ENCODE measurements at regions not wholly inside any gene's neighbourhood (a gene's known extent, or its start where the extent isn't known, plus 50 kb on each side); places are given as distances from the start of the nearest gene placed in this dataset.

DNA sequence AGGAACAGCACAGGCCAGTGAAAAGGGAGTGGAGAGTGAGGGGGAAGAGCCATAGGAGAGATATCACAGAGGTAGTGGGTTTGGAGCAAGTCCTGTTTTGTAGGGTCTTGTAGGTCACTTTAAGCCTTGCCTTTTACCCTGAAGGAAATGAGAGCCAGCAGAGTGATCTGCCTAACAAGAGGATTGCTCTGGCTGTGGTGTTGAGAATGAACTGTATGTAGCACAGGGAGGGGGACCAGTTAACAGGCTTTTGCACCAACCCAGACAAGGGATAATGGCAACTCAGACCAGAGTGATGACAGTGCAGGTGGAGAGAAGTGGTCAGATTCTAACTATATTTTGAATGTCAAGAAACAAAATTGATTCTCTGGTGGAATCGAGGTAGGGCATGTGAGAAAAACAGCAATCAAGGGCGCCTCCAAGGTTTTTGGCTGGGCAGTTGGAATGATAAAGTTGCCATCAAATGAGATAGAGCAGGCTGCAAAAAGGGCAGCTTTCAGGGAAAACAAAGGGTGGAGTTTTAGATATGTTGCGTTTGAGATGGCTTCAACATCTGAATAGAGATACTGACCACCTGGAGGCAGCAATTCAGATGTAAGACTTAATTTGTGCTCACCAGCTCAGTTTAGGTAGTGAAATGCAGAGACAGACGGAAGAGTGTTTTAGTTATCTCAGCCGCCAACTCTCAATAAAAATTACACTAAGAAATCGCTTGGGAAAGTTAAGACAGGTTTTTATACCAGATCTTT lies 134.4 kb upstream of the BTBD3 start:
- intact Hi-C loops (cut with DNase I, micrococcal nuclease), result no loop called here
- no peak for DNase-seq
- no peak for ATAC-seq
- Histone ChIP-seq H3K4me1 (ENCODE audit: low read depth) (no peaks in the 10 kb centered on the region), H3K36me3 (ENCODE audit: low read depth) (no peaks in the 10 kb centered on the region), H3K4me3 (no peak overlapping the region), H3K9me3 (no peaks in the 10 kb centered on the region)
- no peak for TF ChIP-seq CTCF (IDR thresholded peaks at IDR 0.05)

DNA sequence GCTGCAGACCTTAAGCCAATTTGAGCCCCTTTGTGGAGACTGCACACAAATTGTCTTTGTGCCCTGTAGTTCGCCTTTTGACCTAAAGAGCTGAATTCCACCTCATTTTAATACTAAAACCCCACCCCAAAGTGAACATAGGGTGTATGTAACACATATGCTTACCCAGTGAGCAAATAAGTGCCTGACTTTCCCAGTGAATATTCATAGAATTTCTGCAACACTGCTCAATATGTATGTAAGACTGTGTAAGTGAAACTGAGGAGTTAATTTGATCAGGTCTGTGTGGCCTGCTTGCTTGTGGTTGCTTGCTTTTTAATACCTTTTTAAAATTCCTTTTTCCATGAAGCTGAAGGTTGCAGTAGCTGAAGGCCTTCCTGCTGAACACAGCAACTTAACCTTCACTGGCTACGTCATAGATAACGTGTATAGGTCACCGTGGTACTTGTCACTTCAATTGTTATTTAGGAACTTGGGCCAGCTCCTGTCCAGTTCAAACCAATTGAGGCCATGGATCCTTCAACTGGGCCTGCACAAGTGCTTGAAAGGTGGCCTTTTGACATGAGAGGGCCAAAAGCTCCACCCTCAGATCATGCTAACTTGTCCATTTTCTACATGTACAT lies 131.7 kb upstream of the BTBD3 start:
- Histone ChIP-seq H3K9me3 (no peaks in the 10 kb centered on the region), H3K36me3 (ENCODE audit: low read depth) (no peaks in the 10 kb centered on the region), H3K4me3 (no peak overlapping the region), H3K4me1 (ENCODE audit: low read depth) (no peaks in the 10 kb centered on the region)
- intact Hi-C loops (cut with DNase I, micrococcal nuclease), result no loop called here
- no peak for ATAC-seq
- no peak for TF ChIP-seq CTCF (IDR thresholded peaks at IDR 0.05)
- no peak for DNase-seq

DNA sequence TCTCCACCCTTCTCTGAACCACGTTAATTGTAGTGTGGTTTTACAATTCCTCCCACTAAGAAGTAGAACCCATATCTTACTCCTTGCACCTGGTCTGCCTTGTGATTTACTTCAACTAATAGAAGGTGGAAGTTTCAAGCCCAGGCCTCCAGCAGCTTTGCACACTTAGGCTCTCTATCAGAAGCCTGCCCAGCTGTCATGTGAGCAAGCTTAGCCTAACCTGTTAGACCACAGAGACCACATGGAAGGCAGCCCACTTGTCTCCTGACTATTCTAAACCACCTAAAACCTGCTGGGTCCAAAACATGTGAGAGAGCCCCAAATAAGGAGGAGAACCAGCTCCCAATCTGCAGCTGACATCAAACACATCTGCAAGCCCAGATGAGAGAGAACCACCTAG lies 127.6 kb upstream of the BTBD3 start:
- DNase-seq (no peak), ATAC-seq (no peak)
- Histone ChIP-seq H3K4me3 (no peak overlapping the region), H3K36me3 (ENCODE audit: low read depth) (no peaks in the 10 kb centered on the region), H3K4me1 (ENCODE audit: low read depth) (no peaks in the 10 kb centered on the region), H3K9me3 (no peaks in the 10 kb centered on the region)
- no peak for TF ChIP-seq CTCF (IDR thresholded peaks at IDR 0.05)
- intact Hi-C loops (cut with DNase I, micrococcal nuclease), result no loop called here

GRCh38 chr20:11791316-11791715 lies 126.4 kb upstream of the BTBD3 start:
- intact Hi-C loops (cut with DNase I, micrococcal nuclease), result no loop called here
- Histone ChIP-seq H3K36me3 (ENCODE audit: low read depth) (no peaks in the 10 kb centered on the region), H3K9me3 (no peaks in the 10 kb centered on the region), H3K4me3 (no peak overlapping the region), H3K4me1 (ENCODE audit: low read depth) (no peaks in the 10 kb centered on the region)
- no peak for DNase-seq
- ATAC-seq, result no peak
- no peak for TF ChIP-seq CTCF (IDR thresholded peaks at IDR 0.05)

DNA sequence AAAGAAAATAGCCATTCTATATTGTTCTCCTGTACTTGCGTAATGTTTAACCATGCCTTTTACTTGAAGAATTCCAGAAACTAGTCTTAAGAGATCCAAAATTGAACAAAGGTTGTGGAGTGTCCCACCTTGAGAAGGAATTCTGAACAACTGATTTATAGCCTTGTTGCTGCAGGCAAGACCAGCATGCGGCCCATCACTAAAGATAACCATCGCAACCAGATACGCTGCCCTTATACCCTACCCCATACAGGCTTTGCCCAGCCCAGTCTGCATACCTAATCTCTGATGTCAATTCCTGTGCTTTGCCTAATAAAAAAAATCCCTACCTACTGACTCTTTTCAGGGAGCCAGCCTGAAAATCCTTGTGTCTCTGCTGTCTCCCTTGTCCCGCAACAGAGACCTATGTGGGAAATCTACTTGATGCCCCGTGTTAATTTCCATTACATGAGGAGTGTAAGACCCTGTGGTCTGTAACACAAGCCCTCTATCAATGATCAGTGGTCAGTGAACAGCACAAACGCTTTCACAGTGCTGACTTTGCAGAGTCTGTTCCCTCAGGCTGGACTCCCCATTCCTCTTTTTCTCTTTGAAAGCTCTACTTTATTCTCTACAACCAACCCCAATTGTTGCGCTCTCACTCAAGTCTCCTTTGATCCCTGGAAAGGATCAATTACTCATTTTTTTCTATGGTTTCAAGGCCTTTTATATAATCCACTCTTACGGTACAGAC lies 125.7 kb upstream of the BTBD3 start:
- intact Hi-C loops (cut with DNase I, micrococcal nuclease), result no loop called here
- DNase-seq (no peak), ATAC-seq (no peak)
- no peak overlapping the region for H3K4me3 ChIP-seq
- no peak for TF ChIP-seq CTCF (IDR thresholded peaks at IDR 0.05)
- H3K36me3 ChIP-seq (ENCODE audit: low read depth), result no peaks in the 10 kb centered on the region
- H3K4me1 ChIP-seq (ENCODE audit: low read depth), result no peaks in the 10 kb centered on the region
- no peaks in the 10 kb centered on the region for H3K9me3 ChIP-seq

Measured in mucosa of descending colon (tissue), 3 donors.